K562 (cell line): ENCODE measurements at regions not wholly inside any gene's neighbourhood (a gene's known extent, or its start where the extent isn't known, plus 50 kb on each side); places are given as distances from the start of the nearest gene placed in this dataset.

Experiments used
- ARNT ChIP-seq, 2 experiments: fragments of 450-650 bp; IDR thresholded peaks; 2 replicates each; pipeline ENCODE4 v1.6.1; 2016; ENCODE audit warnings: mild to moderate bottlenecking in 1 of 2
- BRCA1 ChIP-seq, 2 experiments: fragments of 450-650 bp in 1 of 2; sonication (generic) in 1 of 2; formaldehyde crosslinking in 1 of 2; IDR thresholded peaks; 2 replicates each; pipeline versions ENCODE4 v1.5.0 to v1.6.1; 2017 to 2020; ENCODE audit warnings: mild to moderate bottlenecking in 1 of 2, missing genetic modification reagents in 1 of 2
- CHD2 ChIP-seq: IDR thresholded peaks from 2 replicates; pipeline ENCODE4 v1.6.1; 2011; ENCODE audit warnings: low read depth, low read length
- HCFC1 ChIP-seq: IDR thresholded peaks from 2 replicates; pipeline ENCODE4 v1.6.1; 2012; ENCODE audit warnings: low read depth, low read length, improper control_type of control experiment
- ILF3 ChIP-seq: fragments of 450-650 bp; IDR thresholded peaks from 2 replicates; pipeline ENCODE4 v1.6.1; 2018; ENCODE audit warnings: antibody characterized with exemption, mild to moderate bottlenecking, moderate library complexity, borderline replicate concordance
- MAZ ChIP-seq, 2 experiments: fragments of 450-650 bp in 1 of 2; sonication (generic) in 1 of 2; formaldehyde crosslinking; IDR thresholded peaks in 1 of 2; conservative IDR thresholded peaks in 1 of 2; 2 replicates each; pipeline versions ENCODE4 v1.4.0 to v1.5.0; 2020; ENCODE audit warnings: mild to moderate bottlenecking in 1 of 2, missing genetic modification reagents in 1 of 2
- MYBL2 ChIP-seq, 2 experiments: fragments of 450-650 bp in 1 of 2; sonication (generic) in 1 of 2; formaldehyde crosslinking in 1 of 2; IDR thresholded peaks; 2 replicates each; pipeline versions ENCODE4 v1.6.1 to v1.8.1; 2017 to 2022; ENCODE audit warnings: borderline replicate concordance in 1 of 2, inconsistent platforms in 1 of 2, low read depth in 1 of 2, mild to moderate bottlenecking in 1 of 2, missing genetic modification reagents in 1 of 2, moderate library complexity in 1 of 2
- PHTF2 ChIP-seq: fragments of 250-450 bp; sonication (Bioruptor Pico); IDR thresholded peaks from 2 replicates; pipeline ENCODE4 v1.5.0; 2021; ENCODE audit warnings: mild to moderate bottlenecking
- POLR2G ChIP-seq: fragments of 200-400 bp; formaldehyde crosslinking; IDR thresholded peaks from 2 replicates; pipeline ENCODE4 v1.6.1; 2017; ENCODE audit warnings: low read depth, mild to moderate bottlenecking, antibody characterized with exemption, low read length, moderate library complexity
- SAFB2 ChIP-seq: fragments of 200-400 bp; formaldehyde crosslinking; IDR thresholded peaks from 2 replicates; pipeline ENCODE4 v1.6.1; 2018; ENCODE audit warnings: borderline replicate concordance, low read length, low read depth, moderate library complexity; ENCODE audit not compliant: severe bottlenecking
- TEAD2 ChIP-seq: fragments of 450-650 bp; IDR thresholded peaks from 2 replicates; pipeline ENCODE4 v1.6.1; 2016; ENCODE audit warnings: missing genetic modification characterization, control low read depth, missing compliant biosample characterization
- TF ChIP-seq, protein P1 (sequence below): fragments of 450-650 bp; formaldehyde crosslinking; IDR thresholded peaks from 2 replicates; pipeline ENCODE4 v1.4.0; 2020; ENCODE audit warnings: mild to moderate bottlenecking, moderate library complexity
- TF ChIP-seq, protein P2 (sequence below): fragments of 150-350 bp; conservative IDR thresholded peaks from 2 replicates; pipeline ENCODE4 v1.6.1; 2014; ENCODE audit warnings: low read length
- TF ChIP-seq, protein P3 (sequence below): fragments of 250-450 bp; sonication (Bioruptor Pico); IDR thresholded peaks from 2 replicates; pipeline ENCODE4 v1.5.1; 2021; ENCODE audit warnings: mild to moderate bottlenecking
- TF ChIP-seq, protein P4 (sequence below), 2 experiments: IDR thresholded peaks; 2 replicates each; pipeline ENCODE4 v1.6.1; 2011; ENCODE audit warnings: borderline replicate concordance in 1 of 2, control low read depth in 1 of 2, low read depth in 1 of 2, low read length in 1 of 2, mild to moderate bottlenecking in 1 of 2, mixed read lengths in 1 of 2, moderate library complexity in 1 of 2; ENCODE audit not compliant: insufficient read depth in 1 of 2, insufficient read length in 1 of 2, poor library complexity in 1 of 2, severe bottlenecking in 1 of 2; ENCODE audit errors: extremely low read depth in 1 of 2
- TF ChIP-seq, protein P5 (sequence below), 2 experiments: fragments of 200-800 bp in 1 of 2; sonication (Bioruptor generic) in 1 of 2; sonication (generic) in 1 of 2; formaldehyde crosslinking in 1 of 2; IDR thresholded peaks in 1 of 2; conservative IDR thresholded peaks in 1 of 2; 2 replicates each; pipeline versions ENCODE4 v1.5.0 to v1.6.1; 2016 to 2020; ENCODE audit warnings: missing compliant biosample characterization in 1 of 2, missing genetic modification characterization in 1 of 2, missing genetic modification reagents in 1 of 2

DNA sequence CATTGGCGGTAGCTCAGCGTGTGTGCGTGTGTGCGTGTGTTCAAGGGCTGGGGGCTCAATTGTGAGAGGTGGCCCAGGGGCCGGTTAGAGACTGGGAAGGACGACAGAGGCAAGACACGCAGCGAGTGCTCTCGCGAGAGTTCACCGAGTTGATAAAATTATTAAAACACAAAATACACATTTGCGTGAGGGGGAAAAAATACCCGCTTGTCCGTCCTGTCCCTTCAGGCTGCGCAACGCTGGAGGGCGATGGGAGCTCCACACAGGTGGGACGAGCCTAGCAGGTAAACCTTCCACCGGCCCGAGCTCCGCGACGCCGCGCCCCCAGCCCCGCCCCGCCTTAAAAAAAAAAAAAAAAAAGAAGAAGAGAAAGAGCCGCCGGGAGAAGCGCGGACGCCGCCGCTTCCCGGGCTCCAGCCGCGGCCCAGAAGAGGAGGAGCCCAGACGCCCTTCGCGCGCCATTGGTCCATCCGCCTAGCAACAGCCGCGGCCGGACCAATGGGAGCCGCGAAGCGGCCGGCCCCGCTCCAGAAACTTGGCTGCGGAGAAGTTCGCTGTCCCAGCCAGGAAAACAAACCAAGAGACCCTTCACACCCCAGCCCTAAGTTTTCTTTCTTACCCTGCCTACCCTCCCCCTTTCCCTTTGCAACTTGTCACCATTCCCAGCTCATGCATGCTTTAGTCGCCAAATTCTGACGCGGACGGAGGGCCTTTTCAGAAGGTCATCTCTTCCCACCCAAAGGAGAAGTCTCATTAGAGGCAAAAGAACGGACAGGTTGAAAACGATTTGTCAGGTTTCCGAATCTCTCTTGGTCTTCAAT is 169.9 kb upstream of the MAF start (continued):
- TF ChIP-seq ARNT (IDR thresholded peaks at IDR 0.05) (peak in 1 of 2 experiments; percentile 36; a peak in 1 of 4 replicates), SAFB2 (no peak), TEAD2 (tag) (no peak), HCFC1 (no peak; the same call in 1 of the 2 replicates), POLR2G (peak; percentile 78), MYBL2 (IDR thresholded peaks at IDR 0.05; ENCODE audit: low read depth) (no peak), MYBL2 (CRISPR knock-in tag; IDR thresholded peaks at IDR 0.05; ENCODE audit: borderline replicate concordance) (no peak), CHD2 (peak; percentile 93), ILF3 (no peak), PHTF2 (CRISPR knock-in tag) (no peak), BRCA1 (IDR thresholded peaks at IDR 0.05) (no peak), BRCA1 (CRISPR knock-in tag; IDR thresholded peaks at IDR 0.05) (no peak), MAZ (CRISPR knock-in tag; conservative IDR thresholded peaks at IDR 0.05 in 1 of 2, IDR thresholded peaks at IDR 0.05 in 1 of 2) (peak; percentile 54 to 60; a peak in 2 of 4 replicates)
- TF ChIP-seq, protein P1, sequence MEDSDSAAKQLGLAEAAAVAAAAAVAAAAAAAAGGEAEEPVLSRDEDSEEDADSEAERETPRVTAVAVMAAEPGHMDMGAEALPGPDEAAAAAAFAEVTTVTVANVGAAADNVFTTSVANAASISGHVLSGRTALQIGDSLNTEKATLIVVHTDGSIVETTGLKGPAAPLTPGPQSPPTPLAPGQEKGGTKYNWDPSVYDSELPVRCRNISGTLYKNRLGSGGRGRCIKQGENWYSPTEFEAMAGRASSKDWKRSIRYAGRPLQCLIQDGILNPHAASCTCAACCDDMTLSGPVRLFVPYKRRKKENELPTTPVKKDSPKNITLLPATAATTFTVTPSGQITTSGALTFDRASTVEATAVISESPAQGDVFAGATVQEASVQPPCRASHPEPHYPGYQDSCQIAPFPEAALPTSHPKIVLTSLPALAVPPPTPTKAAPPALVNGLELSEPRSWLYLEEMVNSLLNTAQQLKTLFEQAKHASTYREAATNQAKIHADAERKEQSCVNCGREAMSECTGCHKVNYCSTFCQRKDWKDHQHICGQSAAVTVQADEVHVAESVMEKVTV (CRISPR knock-in tag) = no peak
- TF ChIP-seq, protein P2, sequence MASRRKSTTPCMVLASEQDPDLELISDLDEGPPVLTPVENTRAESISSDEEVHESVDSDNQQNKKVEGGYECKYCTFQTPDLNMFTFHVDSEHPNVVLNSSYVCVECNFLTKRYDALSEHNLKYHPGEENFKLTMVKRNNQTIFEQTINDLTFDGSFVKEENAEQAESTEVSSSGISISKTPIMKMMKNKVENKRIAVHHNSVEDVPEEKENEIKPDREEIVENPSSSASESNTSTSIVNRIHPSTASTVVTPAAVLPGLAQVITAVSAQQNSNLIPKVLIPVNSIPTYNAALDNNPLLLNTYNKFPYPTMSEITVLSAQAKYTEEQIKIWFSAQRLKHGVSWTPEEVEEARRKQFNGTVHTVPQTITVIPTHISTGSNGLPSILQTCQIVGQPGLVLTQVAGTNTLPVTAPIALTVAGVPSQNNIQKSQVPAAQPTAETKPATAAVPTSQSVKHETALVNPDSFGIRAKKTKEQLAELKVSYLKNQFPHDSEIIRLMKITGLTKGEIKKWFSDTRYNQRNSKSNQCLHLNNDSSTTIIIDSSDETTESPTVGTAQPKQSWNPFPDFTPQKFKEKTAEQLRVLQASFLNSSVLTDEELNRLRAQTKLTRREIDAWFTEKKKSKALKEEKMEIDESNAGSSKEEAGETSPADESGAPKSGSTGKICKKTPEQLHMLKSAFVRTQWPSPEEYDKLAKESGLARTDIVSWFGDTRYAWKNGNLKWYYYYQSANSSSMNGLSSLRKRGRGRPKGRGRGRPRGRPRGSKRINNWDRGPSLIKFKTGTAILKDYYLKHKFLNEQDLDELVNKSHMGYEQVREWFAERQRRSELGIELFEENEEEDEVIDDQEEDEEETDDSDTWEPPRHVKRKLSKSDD = peak; percentile 80; the same call in 1 of the 2 replicates
- TF ChIP-seq, protein P3, sequence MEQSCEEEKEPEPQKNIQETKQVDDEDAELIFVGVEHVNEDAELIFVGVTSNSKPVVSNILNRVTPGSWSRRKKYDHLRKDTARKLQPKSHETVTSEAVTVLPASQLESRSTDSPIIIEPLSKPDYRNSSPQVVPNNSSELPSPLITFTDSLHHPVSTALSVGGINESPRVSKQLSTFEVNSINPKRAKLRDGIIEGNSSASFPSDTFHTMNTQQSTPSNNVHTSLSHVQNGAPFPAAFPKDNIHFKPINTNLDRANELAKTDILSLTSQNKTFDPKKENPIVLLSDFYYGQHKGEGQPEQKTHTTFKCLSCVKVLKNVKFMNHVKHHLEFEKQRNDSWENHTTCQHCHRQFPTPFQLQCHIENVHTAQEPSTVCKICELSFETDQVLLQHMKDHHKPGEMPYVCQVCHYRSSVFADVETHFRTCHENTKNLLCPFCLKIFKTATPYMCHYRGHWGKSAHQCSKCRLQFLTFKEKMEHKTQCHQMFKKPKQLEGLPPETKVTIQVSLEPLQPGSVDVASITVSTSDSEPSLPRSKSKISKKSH (CRISPR knock-in tag) = no peak
- TF ChIP-seq, protein P4, sequence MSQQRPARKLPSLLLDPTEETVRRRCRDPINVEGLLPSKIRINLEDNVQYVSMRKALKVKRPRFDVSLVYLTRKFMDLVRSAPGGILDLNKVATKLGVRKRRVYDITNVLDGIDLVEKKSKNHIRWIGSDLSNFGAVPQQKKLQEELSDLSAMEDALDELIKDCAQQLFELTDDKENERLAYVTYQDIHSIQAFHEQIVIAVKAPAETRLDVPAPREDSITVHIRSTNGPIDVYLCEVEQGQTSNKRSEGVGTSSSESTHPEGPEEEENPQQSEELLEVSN (IDR thresholded peaks at IDR 0.05; ENCODE audit: borderline replicate concordance in 1 of 2, extremely low read depth in 1 of 2, insufficient read depth in 1 of 2, insufficient read length in 1 of 2, low read depth in 1 of 2, low read length in 1 of 2, poor library complexity in 1 of 2, severe bottlenecking in 1 of 2) = peak in 1 of 2 experiments; percentile 25
- TF ChIP-seq, protein P5, sequence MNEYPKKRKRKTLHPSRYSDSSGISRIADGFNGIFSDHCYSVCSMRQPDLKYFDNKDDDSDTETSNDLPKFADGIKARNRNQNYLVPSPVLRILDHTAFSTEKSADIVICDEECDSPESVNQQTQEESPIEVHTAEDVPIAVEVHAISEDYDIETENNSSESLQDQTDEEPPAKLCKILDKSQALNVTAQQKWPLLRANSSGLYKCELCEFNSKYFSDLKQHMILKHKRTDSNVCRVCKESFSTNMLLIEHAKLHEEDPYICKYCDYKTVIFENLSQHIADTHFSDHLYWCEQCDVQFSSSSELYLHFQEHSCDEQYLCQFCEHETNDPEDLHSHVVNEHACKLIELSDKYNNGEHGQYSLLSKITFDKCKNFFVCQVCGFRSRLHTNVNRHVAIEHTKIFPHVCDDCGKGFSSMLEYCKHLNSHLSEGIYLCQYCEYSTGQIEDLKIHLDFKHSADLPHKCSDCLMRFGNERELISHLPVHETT (CRISPR knock-in tag; conservative IDR thresholded peaks at IDR 0.05 in 1 of 2, IDR thresholded peaks at IDR 0.05 in 1 of 2) = 0 out of 4 replicates have a peak, but pooled peaks of 1 of the 2 experiments have one; percentile 31
